ENCODE measurements at regions not wholly inside any gene's neighbourhood (a gene's known extent, or its start where the extent isn't known, plus 50 kb on each side); places are given as distances from the start of the nearest gene placed in this dataset.

GRCh38 chr11:97979741-97980140, 1041.0 kb upstream of the CNTN5 start:
- TF ChIP-seq CTCF (conservative IDR thresholded peaks at IDR 0.05; ENCODE audit: low read depth, low read length) (no peak), EZH2 (IDR thresholded peaks at IDR 0.05; ENCODE audit: borderline replicate concordance, low read depth, low read length, poor library complexity, severe bottlenecking) (no peak)

All from A673 (cell line).